Endothelial cell of umbilical vein (primary cell): ENCODE measurements at regions not wholly inside any gene's neighbourhood (a gene's known extent, or its start where the extent isn't known, plus 50 kb on each side); places are given as distances from the start of the nearest gene placed in this dataset.

Experiments
- CTCF ChIP-seq, 2 donors: IDR thresholded peaks; 1 replicate in 1 of 2; 2 replicates in 1 of 2; pipeline ENCODE4 v1.5.1; 2011; ENCODE audit warnings: low read length in 2 of 2, mild to moderate bottlenecking in 2 of 2, moderate library complexity in 2 of 2, control low read depth in 1 of 2, inconsistent platforms in 1 of 2, low read depth in 1 of 2; ENCODE audit not compliant: insufficient read depth in 1 of 2; ENCODE audit errors: extremely low read depth in 1 of 2
- JUN ChIP-seq: IDR thresholded peaks from 2 replicates; pipeline ENCODE4 v1.6.1; 2011; ENCODE audit warnings: borderline replicate concordance, low read depth; ENCODE audit not compliant: insufficient read length, insufficient read depth
- POLR2A ChIP-seq: IDR thresholded peaks from 2 replicates; pipeline ENCODE4 v1.6.1; 2012; ENCODE audit warnings: low read depth, mild to moderate bottlenecking, control low read depth, low read length

DNA sequence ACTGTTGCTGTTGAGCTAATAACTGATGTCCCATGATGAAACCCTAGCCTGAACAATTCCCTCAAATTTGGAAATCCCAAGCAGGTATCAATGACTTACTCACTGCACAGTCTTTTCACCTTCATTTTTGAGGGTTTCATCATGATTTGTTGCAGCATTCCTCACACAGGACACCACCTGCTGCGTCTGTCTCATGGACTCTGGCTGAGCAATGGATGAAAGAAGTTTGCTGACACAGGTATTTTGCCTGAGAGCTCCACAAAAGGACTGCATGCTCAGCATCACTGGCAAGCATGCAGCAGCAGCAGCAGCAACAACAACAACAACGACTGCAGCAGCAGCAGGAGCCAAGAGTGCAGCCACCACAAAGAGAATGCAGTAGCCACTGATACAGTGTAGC is 955.4 kb upstream of the AMELY start:
- no peak for TF ChIP-seq JUN
- TF ChIP-seq CTCF (IDR thresholded peaks at IDR 0.05; ENCODE audit: extremely low read depth in 1 of 2, insufficient read depth in 1 of 2, low read depth in 1 of 2, low read length in 2 of 2) = no peak
- TF ChIP-seq POLR2A = no peak
